GM12865 (cell line): ENCODE measurements at regions not wholly inside any gene's neighbourhood (a gene's known extent, or its start where the extent isn't known, plus 50 kb on each side); places are given as distances from the start of the nearest gene placed in this dataset.

ENCODE experiments used
- DNase-seq: peaks from one replicate; pipeline ENCODE4 v3.0.0; 2010; ENCODE audit warnings: low read depth
- H3K4me3 ChIP-seq: 2 replicates; pipeline ENCODE4 v1.5.1; 2011; ENCODE audit warnings: mild to moderate bottlenecking, low read depth, low read length, control low read depth
- CTCF ChIP-seq: IDR thresholded peaks from 2 replicates; pipeline ENCODE4 v1.5.1; 2011; ENCODE audit warnings: low read length, control low read depth, low read depth, inconsistent platforms; ENCODE audit not compliant: insufficient read depth; ENCODE audit errors: missing control alignments

- DNase-seq = no peak
- H3K4me3 ChIP-seq = no peak overlapping the region
- TF ChIP-seq CTCF = no peak
Observed at GRCh38 chr3:87072446-87072845, 81.5 kb upstream of the VGLL3 start.

GRCh38 chr3:87069971-87070370, 79.0 kb upstream of the VGLL3 start:
- no peak for TF ChIP-seq CTCF
- H3K4me3 ChIP-seq = no peak overlapping the region
- DNase-seq = no peak

- no peak overlapping the region for H3K4me3 ChIP-seq
- no peak for TF ChIP-seq CTCF
- no peak for DNase-seq
Observed at GRCh38 chr3:87069021-87069420, 78.1 kb upstream of the VGLL3 start.

GRCh38 chr3:87062685-87063084, 71.7 kb upstream of the VGLL3 start:
- H3K4me3 ChIP-seq = no peak overlapping the region
- DNase-seq = no peak
- TF ChIP-seq CTCF = no peak

- no peak for TF ChIP-seq CTCF
- H3K4me3 ChIP-seq = no peak overlapping the region
- DNase-seq = no peak
Observed at GRCh38 chr3:87057474-87057873, 66.5 kb upstream of the VGLL3 start.

GRCh38 chr3:87053553-87053952, 62.6 kb upstream of the VGLL3 start:
- no peak overlapping the region for H3K4me3 ChIP-seq
- TF ChIP-seq CTCF = no peak
- no peak for DNase-seq

- DNase-seq = no peak
- no peak overlapping the region for H3K4me3 ChIP-seq
- TF ChIP-seq CTCF = no peak
Observed at GRCh38 chr3:87052499-87053260, 61.7 kb upstream of the VGLL3 start.
